Calu3 (cell line): ENCODE measurements at regions not wholly inside any gene's neighbourhood (a gene's known extent, or its start where the extent isn't known, plus 50 kb on each side); places are given as distances from the start of the nearest gene placed in this dataset.

Source experiments
- BruUV-seq: library from RNA; stranded (reverse); fragments of 400-500 nt; replicated peaks from 2 replicates; lab custom pipeline; 2021; lab: Mats Ljungman, UMichigan
- CTCF ChIA-PET: fragments of 300-600 bp; sonication (Branson Sonifier 250); formaldehyde crosslinking; loops from one replicate; lab custom pipeline; 2022; ENCODE audit warnings: antibody characterized with exemption; lab: Charles Lee
- DNase-seq: peaks from one replicate; pipeline ENCODE4 v3.0.0; 2022
- H3K27ac Mint-ChIP-seq: one replicate; pipeline ENCODE4 v1.8.0; 2022; ENCODE audit warnings: mixed read lengths; ENCODE audit not compliant: unreplicated experiment
- H3K27me3 Mint-ChIP-seq: one replicate; pipeline ENCODE4 v1.8.0; 2022; ENCODE audit warnings: mixed read lengths; ENCODE audit not compliant: unreplicated experiment
- H3K36me3 Mint-ChIP-seq: one replicate; pipeline ENCODE4 v1.8.0; 2022; ENCODE audit warnings: mild to moderate bottlenecking, moderate library complexity, mixed read lengths; ENCODE audit not compliant: insufficient read depth, unreplicated experiment
- H3K4me1 Mint-ChIP-seq: one replicate; pipeline ENCODE4 v1.8.0; 2022; ENCODE audit warnings: mild to moderate bottlenecking, low read depth, mixed read lengths; ENCODE audit not compliant: unreplicated experiment
- H3K4me3 Mint-ChIP-seq: one replicate; pipeline ENCODE4 v1.8.0; 2022; ENCODE audit warnings: mild to moderate bottlenecking, low read depth, moderate library complexity, mixed read lengths; ENCODE audit not compliant: unreplicated experiment
- H3K9me3 Mint-ChIP-seq: one replicate; pipeline ENCODE4 v1.8.0; 2022; ENCODE audit warnings: low read depth, mixed read lengths; ENCODE audit not compliant: unreplicated experiment
- intact Hi-C: fragments of 100-400 bp; cut with micrococcal nuclease; formaldehyde crosslinking; loops from one replicate; pipeline ENCODE4 v1.10.0; 2022; ENCODE audit not compliant: unreplicated experiment
- TF ChIP-seq, protein P1 (sequence below): fragments of 200-600 bp; IDR thresholded peaks from one replicate; pipeline ENCODE4 v1.8.0; 2022; ENCODE audit warnings: antibody characterized with exemption; ENCODE audit not compliant: unreplicated experiment

DNA sequence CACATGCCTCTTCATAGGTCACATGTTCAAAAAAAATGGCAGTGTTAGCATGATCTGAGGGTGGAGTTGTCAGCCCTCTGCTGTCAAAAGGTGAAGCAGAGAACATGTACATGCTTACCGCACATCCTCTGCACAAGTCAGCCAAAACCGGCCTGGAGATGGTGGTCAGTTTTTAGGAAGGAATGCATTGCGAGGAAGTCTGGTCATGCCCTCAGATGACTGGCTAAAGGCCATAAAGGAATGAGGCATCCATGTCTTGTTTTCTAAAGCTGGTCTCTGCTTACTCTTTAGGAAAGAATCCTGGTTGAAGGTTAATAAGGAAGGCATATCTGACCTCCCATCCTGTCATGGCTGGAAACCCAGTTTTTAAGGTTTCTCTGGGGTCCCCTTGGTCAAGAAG is 292.0 kb upstream of the CCDC54 start:
- no peaks in the 10 kb centered on the region for H3K36me3 Mint-ChIP-seq
- CTCF ChIA-PET, result no interaction called here
- H3K4me3 Mint-ChIP-seq, result no peak overlapping the region

DNA sequence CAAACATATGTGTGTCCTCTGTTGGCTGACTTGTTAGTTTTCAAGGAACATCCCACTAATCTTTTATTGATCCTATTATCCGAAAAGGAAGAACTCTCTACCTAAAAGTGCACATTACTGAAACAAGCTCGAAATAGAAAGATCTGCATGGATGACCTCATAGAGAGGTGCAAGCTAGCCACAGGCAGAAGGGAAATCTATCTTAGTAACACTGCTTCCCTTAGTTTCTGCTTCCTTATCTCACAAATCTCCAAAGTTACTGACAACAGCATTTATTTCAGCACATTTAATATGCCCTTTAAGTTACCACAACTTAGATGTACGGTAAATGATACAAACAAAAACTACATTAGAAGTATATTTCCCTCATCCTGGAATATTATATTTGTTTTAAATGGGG is 285.1 kb upstream of the CCDC54 start:
- CTCF ChIA-PET, result interaction anchor here (0.5 kb wide), 1 partner anchor 582 kb away, joined by 3 read pairs; no protein-coding TSS in a partner anchor
- BruUV-seq, result no TSS peak
- no peak for DNase-seq
- H3K4me3 Mint-ChIP-seq, result no peak overlapping the region
- no peaks in the 10 kb centered on the region for H3K4me1 Mint-ChIP-seq
- H3K9me3 Mint-ChIP-seq, result no peaks in the 10 kb centered on the region
- H3K36me3 Mint-ChIP-seq, result no peaks in the 10 kb centered on the region
- TF ChIP-seq, protein P1, sequence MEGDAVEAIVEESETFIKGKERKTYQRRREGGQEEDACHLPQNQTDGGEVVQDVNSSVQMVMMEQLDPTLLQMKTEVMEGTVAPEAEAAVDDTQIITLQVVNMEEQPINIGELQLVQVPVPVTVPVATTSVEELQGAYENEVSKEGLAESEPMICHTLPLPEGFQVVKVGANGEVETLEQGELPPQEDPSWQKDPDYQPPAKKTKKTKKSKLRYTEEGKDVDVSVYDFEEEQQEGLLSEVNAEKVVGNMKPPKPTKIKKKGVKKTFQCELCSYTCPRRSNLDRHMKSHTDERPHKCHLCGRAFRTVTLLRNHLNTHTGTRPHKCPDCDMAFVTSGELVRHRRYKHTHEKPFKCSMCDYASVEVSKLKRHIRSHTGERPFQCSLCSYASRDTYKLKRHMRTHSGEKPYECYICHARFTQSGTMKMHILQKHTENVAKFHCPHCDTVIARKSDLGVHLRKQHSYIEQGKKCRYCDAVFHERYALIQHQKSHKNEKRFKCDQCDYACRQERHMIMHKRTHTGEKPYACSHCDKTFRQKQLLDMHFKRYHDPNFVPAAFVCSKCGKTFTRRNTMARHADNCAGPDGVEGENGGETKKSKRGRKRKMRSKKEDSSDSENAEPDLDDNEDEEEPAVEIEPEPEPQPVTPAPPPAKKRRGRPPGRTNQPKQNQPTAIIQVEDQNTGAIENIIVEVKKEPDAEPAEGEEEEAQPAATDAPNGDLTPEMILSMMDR, result no peak
- no peaks in the 10 kb centered on the region for H3K27me3 Mint-ChIP-seq
- intact Hi-C loops, result no loop called here
- H3K27ac Mint-ChIP-seq, result no peak overlapping the region

More for the DNA sequence above, 292.0 kb upstream of the CCDC54 start:
- intact Hi-C loops, result no loop called here
- TF ChIP-seq, protein P1, result no peak
- H3K9me3 Mint-ChIP-seq, result no peaks in the 10 kb centered on the region
- no peak for DNase-seq
- H3K4me1 Mint-ChIP-seq, result no peaks in the 10 kb centered on the region
- H3K27me3 Mint-ChIP-seq, result no peaks in the 10 kb centered on the region
- BruUV-seq, result no TSS peak
- no peak overlapping the region for H3K27ac Mint-ChIP-seq

DNA sequence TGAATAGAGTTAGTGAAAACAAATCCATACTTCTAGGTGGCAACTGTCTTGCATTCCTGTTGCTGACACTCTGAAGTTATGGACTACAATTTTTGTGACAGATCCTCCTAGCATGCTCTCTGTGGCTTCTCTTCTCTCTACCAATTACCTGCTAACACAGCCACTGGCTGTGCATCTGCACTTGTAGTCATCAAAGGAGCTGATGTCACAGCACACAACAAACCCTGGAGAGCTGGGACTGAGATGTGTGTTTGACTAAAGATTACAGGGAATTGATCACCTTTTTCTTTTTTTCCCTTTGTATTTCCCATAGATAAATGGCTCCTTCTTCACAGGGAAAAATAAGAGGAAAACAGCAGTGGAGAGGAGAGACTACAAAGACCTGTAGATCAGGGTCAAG is 278.4 kb upstream of the CCDC54 start:
- Mint-ChIP-seq H3K4me3 (no peak overlapping the region), H3K9me3 (no peaks in the 10 kb centered on the region), H3K4me1 (no peaks in the 10 kb centered on the region), H3K27ac (no peak overlapping the region), H3K27me3 (no peaks in the 10 kb centered on the region), H3K36me3 (no peaks in the 10 kb centered on the region)
- no peak for DNase-seq
- TF ChIP-seq, protein P1, result no peak
- intact Hi-C loops, result no loop called here
- no TSS peak for BruUV-seq
- CTCF ChIA-PET, result no interaction called here

DNA sequence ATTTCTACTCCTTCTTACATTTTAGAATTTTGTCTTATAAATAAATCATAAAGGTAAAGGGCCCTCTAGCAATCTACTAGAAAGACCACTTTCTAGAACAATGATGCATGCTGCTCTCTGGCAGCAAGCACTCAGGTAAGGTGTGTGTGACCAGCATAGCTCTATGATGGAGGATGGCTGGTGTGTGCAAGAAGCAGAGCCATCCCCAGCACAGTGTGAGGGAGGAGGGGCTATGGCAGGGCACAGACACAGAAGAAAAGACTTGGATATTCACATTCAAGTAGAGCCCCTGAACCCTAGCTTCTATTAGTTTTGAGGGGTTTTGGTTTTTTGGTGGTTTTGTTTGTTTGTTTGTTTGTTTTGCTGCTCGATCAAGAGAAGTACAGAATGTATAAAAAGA is 277.1 kb upstream of the CCDC54 start:
- CTCF ChIA-PET, result no interaction called here
- no peaks in the 10 kb centered on the region for H3K27me3 Mint-ChIP-seq

More for the DNA sequence above, 277.1 kb upstream of the CCDC54 start:
- intact Hi-C loops, result no loop called here
- Mint-ChIP-seq H3K4me3 (no peak overlapping the region), H3K36me3 (no peaks in the 10 kb centered on the region), H3K4me1 (no peaks in the 10 kb centered on the region), H3K9me3 (no peaks in the 10 kb centered on the region), H3K27ac (peak overlapping the region; percentile 64)
- no peak for DNase-seq
- TF ChIP-seq, protein P1, result no peak
- BruUV-seq, result no TSS peak
